ENCODE measurements at regions not wholly inside any gene's neighbourhood (a gene's known extent, or its start where the extent isn't known, plus 50 kb on each side); places are given as distances from the start of the nearest gene placed in this dataset.
"Not testable (repeated sequence)": the region's sequence is repeated elsewhere in the genome, so short reads cannot be mapped to it uniquely, and the experiment has no call there.

- peaks cover 3% of the 10 kb centered on the region for H3K9me3 ChIP-seq (ENCODE audit: control insufficient read depth, low read length)
- 89 to 91% methylated on average over 4 of the region's 4 CpGs for WGBS, 2 experiments
- no peaks in the 10 kb centered on the region for H3K27me3 ChIP-seq (ENCODE audit: control insufficient read depth, insufficient read depth, low read length, poor library complexity, severe bottlenecking)
- H3K4me3 ChIP-seq (ENCODE audit: insufficient read depth, low read depth, low read length) = no peak overlapping the region
- no peak overlapping the region for H3K27ac ChIP-seq (ENCODE audit: insufficient read depth, low read depth, low read length, poor library complexity, severe bottlenecking)
- no peaks in the 10 kb centered on the region for H3K4me1 ChIP-seq (ENCODE audit: control insufficient read depth, insufficient read depth, low read length)
- H3K36me3 ChIP-seq (ENCODE audit: control insufficient read depth, insufficient read depth, low read length) = no peaks in the 10 kb centered on the region
Observed at GRCh38 chr3:107153981-107154380, 223.3 kb upstream of the CCDC54 start.

GRCh38 chr3:107172411-107172810 lies 204.8 kb upstream of the CCDC54 start:
- Histone ChIP-seq H3K9me3 (ENCODE audit: control insufficient read depth, low read length) (no peaks in the 10 kb centered on the region), H3K36me3 (ENCODE audit: control insufficient read depth, insufficient read depth, low read length) (no peaks in the 10 kb centered on the region), H3K4me3 (ENCODE audit: insufficient read depth, low read depth, low read length) (no peak overlapping the region), H3K27ac (ENCODE audit: insufficient read depth, low read depth, low read length, poor library complexity, severe bottlenecking) (no peak overlapping the region), H3K27me3 (ENCODE audit: control insufficient read depth, insufficient read depth, low read length, poor library complexity, severe bottlenecking) (no peaks in the 10 kb centered on the region), H3K4me1 (ENCODE audit: control insufficient read depth, insufficient read depth, low read length) (no peaks in the 10 kb centered on the region)
- 78 to 100% methylated on average over 1 of the region's 1 CpG for WGBS, 2 experiments

DNA sequence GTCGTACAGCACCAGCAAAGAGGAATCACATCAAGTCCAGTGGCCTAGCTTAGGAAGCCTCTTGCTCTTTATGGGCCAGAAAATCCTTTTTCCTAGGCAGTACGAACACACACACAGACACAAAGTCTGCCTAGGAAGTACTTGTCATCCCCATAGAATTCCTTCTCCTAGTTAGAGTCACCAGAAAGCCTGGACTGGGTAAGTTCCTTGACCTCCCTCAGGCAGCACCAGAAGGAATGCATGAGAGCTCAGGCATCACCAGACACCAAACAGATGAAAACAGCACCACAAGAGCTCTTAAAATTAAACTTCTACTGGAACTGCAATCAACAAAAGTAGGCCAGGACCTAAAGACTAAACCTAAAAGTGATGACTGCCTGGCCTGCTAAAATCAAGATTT lies 192.9 kb upstream of the CCDC54 start:
- Histone ChIP-seq H3K9me3 (ENCODE audit: control insufficient read depth, low read length) (no peaks in the 10 kb centered on the region), H3K27ac (ENCODE audit: insufficient read depth, low read depth, low read length, poor library complexity, severe bottlenecking) (no peak overlapping the region), H3K36me3 (ENCODE audit: control insufficient read depth, insufficient read depth, low read length) (no peaks in the 10 kb centered on the region), H3K4me3 (ENCODE audit: insufficient read depth, low read depth, low read length) (no peak overlapping the region), H3K27me3 (ENCODE audit: control insufficient read depth, insufficient read depth, low read length, poor library complexity, severe bottlenecking) (no peaks in the 10 kb centered on the region), H3K4me1 (ENCODE audit: control insufficient read depth, insufficient read depth, low read length) (no peaks in the 10 kb centered on the region)
- WGBS, 2 experiments = 87 to 89% methylated on average over 2 of the region's 2 CpGs

- H3K4me1 ChIP-seq (ENCODE audit: control insufficient read depth, insufficient read depth, low read length) = no peaks in the 10 kb centered on the region
- H3K4me3 ChIP-seq (ENCODE audit: insufficient read depth, low read depth, low read length) = no peak overlapping the region
- no peak overlapping the region for H3K27ac ChIP-seq (ENCODE audit: insufficient read depth, low read depth, low read length, poor library complexity, severe bottlenecking)
- no peaks in the 10 kb centered on the region for H3K27me3 ChIP-seq (ENCODE audit: control insufficient read depth, insufficient read depth, low read length, poor library complexity, severe bottlenecking)
- no peaks in the 10 kb centered on the region for H3K9me3 ChIP-seq (ENCODE audit: control insufficient read depth, low read length)
- 96% methylated on average over 2 of the region's 2 CpGs; no CpG with 5 or more reads in 1 of the 2 experiments for WGBS, 2 experiments
- H3K36me3 ChIP-seq (ENCODE audit: control insufficient read depth, insufficient read depth, low read length) = no peaks in the 10 kb centered on the region
Observed at GRCh38 chr3:107188262-107188661, 189.0 kb upstream of the CCDC54 start.

GRCh38 chr3:107189158-107189791 lies 188.0 kb upstream of the CCDC54 start:
- Histone ChIP-seq H3K27me3 (ENCODE audit: control insufficient read depth, insufficient read depth, low read length, poor library complexity, severe bottlenecking) (no peaks in the 10 kb centered on the region), H3K4me1 (ENCODE audit: control insufficient read depth, insufficient read depth, low read length) (no peaks in the 10 kb centered on the region), H3K4me3 (ENCODE audit: insufficient read depth, low read depth, low read length) (no peak overlapping the region), H3K36me3 (ENCODE audit: control insufficient read depth, insufficient read depth, low read length) (no peaks in the 10 kb centered on the region), H3K9me3 (ENCODE audit: control insufficient read depth, low read length) (no peaks in the 10 kb centered on the region), H3K27ac (ENCODE audit: insufficient read depth, low read depth, low read length, poor library complexity, severe bottlenecking) (no peak overlapping the region)
- WGBS, 2 experiments = 94% methylated on average over 2 of the region's 2 CpGs

- Histone ChIP-seq H3K27ac (ENCODE audit: insufficient read depth, low read depth, low read length, poor library complexity, severe bottlenecking) (no peak overlapping the region), H3K9me3 (ENCODE audit: control insufficient read depth, low read length) (no peaks in the 10 kb centered on the region), H3K36me3 (ENCODE audit: control insufficient read depth, insufficient read depth, low read length) (no peaks in the 10 kb centered on the region), H3K27me3 (ENCODE audit: control insufficient read depth, insufficient read depth, low read length, poor library complexity, severe bottlenecking) (no peaks in the 10 kb centered on the region), H3K4me3 (ENCODE audit: insufficient read depth, low read depth, low read length) (no peak overlapping the region), H3K4me1 (ENCODE audit: control insufficient read depth, insufficient read depth, low read length) (no peaks in the 10 kb centered on the region)
- WGBS, 2 experiments = no CpG with 5 or more reads among the region's 1 CpG
Observed at GRCh38 chr3:107193116-107193515, 184.1 kb upstream of the CCDC54 start.

GRCh38 chr3:107198581-107199181 lies 178.6 kb upstream of the CCDC54 start:
- WGBS, 2 experiments = 88 to 90% methylated on average over 9 of the region's 9 CpGs
- Histone ChIP-seq H3K27me3 (ENCODE audit: control insufficient read depth, insufficient read depth, low read length, poor library complexity, severe bottlenecking) (no peaks in the 10 kb centered on the region), H3K4me3 (ENCODE audit: insufficient read depth, low read depth, low read length) (no peak overlapping the region), H3K4me1 (ENCODE audit: control insufficient read depth, insufficient read depth, low read length) (peaks cover 3% of the 10 kb centered on the region), H3K36me3 (ENCODE audit: control insufficient read depth, insufficient read depth, low read length) (no peaks in the 10 kb centered on the region), H3K27ac (ENCODE audit: insufficient read depth, low read depth, low read length, poor library complexity, severe bottlenecking) (no peak overlapping the region), H3K9me3 (ENCODE audit: control insufficient read depth, low read length) (no peaks in the 10 kb centered on the region)

GRCh38 chr3:107201146-107201545 lies 176.1 kb upstream of the CCDC54 start:
- Histone ChIP-seq H3K27ac (ENCODE audit: insufficient read depth, low read depth, low read length, poor library complexity, severe bottlenecking) (no peak overlapping the region), H3K36me3 (ENCODE audit: control insufficient read depth, insufficient read depth, low read length) (no peaks in the 10 kb centered on the region), H3K4me1 (ENCODE audit: control insufficient read depth, insufficient read depth, low read length) (peaks cover 3% of the 10 kb centered on the region), H3K4me3 (ENCODE audit: insufficient read depth, low read depth, low read length) (no peak overlapping the region), H3K9me3 (ENCODE audit: control insufficient read depth, low read length) (no peaks in the 10 kb centered on the region), H3K27me3 (ENCODE audit: control insufficient read depth, insufficient read depth, low read length, poor library complexity, severe bottlenecking) (no peaks in the 10 kb centered on the region)
- WGBS, 2 experiments = 92 to 100% methylated on average over 1 of the region's 1 CpG

DNA sequence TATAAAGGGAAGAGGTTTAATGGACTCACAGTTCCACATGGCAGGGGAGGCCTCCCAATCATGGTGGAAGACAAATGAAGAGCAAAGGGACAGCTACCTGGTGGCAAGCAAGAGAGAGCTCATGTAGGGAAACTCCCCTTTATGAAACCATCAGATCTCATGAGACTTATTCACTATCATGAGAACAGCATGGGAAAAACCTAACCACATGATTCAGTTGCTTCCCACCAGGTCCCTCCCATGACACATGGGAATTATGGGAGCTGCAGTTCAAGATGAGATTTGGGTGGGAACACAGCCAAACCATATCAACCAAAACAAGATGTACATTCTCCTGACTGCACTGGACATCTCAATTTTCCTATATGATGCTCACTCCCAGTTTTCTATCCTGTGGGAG lies 174.4 kb upstream of the CCDC54 start:
- not testable (repeated sequence) for H3K4me3 ChIP-seq (ENCODE audit: insufficient read depth, low read depth, low read length); H3K27ac ChIP-seq (ENCODE audit: insufficient read depth, low read depth, low read length, poor library complexity, severe bottlenecking); H3K9me3 ChIP-seq (ENCODE audit: control insufficient read depth, low read length); H3K4me1 ChIP-seq (ENCODE audit: control insufficient read depth, insufficient read depth, low read length); H3K27me3 ChIP-seq (ENCODE audit: control insufficient read depth, insufficient read depth, low read length, poor library complexity, severe bottlenecking); H3K36me3 ChIP-seq (ENCODE audit: control insufficient read depth, insufficient read depth, low read length)

DNA sequence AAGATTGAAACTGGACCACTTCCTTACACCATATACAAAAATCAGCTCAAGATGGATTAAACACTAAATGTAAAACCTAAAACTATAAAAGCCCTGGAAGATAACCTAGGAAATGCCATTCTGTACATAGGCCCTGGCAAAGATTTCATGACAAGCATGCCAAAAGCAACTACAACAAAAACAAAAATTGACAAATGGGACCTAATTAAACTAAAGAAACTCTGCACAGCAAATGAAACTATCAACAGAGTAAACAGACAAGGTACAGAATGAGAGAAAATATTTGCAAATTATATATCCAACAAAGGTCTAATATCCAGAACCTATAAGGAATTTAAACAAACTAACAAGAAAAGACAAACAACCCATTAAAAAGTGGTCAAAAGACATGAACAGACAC lies 173.1 kb upstream of the CCDC54 start:
- no peaks in the 10 kb centered on the region for H3K9me3 ChIP-seq (ENCODE audit: control insufficient read depth, low read length)
- no peaks in the 10 kb centered on the region for H3K27me3 ChIP-seq (ENCODE audit: control insufficient read depth, insufficient read depth, low read length, poor library complexity, severe bottlenecking)
- H3K4me1 ChIP-seq (ENCODE audit: control insufficient read depth, insufficient read depth, low read length) = peaks cover 10% of the 10 kb centered on the region
- H3K4me3 ChIP-seq (ENCODE audit: insufficient read depth, low read depth, low read length) = no peak overlapping the region
- H3K27ac ChIP-seq (ENCODE audit: insufficient read depth, low read depth, low read length, poor library complexity, severe bottlenecking) = no peak overlapping the region
- H3K36me3 ChIP-seq (ENCODE audit: control insufficient read depth, insufficient read depth, low read length) = no peaks in the 10 kb centered on the region

DNA sequence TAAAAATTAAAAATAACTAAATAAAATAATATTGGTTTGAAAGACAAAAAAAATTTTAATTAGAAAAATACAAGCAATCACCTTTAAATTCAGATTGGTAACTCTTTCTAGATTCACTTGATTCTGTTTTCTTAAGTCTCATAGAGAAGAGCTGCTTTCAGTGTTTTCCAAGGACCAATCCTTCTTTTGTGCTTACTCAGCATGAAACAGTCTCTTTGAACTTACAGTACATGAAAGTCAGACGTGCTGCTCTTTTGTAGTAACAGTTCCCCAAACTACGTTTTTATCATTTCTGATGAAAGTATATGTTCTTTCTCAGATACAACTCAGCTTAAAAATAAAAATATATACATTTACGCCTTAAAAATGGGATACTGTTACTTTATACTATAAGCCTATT lies 171.9 kb upstream of the CCDC54 start:
- no peak overlapping the region for H3K4me3 ChIP-seq (ENCODE audit: insufficient read depth, low read depth, low read length)
- H3K36me3 ChIP-seq (ENCODE audit: control insufficient read depth, insufficient read depth, low read length) = no peaks in the 10 kb centered on the region
- no peaks in the 10 kb centered on the region for H3K9me3 ChIP-seq (ENCODE audit: control insufficient read depth, low read length)
- peaks cover 10% of the 10 kb centered on the region for H3K4me1 ChIP-seq (ENCODE audit: control insufficient read depth, insufficient read depth, low read length)
- no peaks in the 10 kb centered on the region for H3K27me3 ChIP-seq (ENCODE audit: control insufficient read depth, insufficient read depth, low read length, poor library complexity, severe bottlenecking)
- 14 to 25% methylated on average over 1 to 2 of the region's 3 CpGs for WGBS, 2 experiments
- no peak overlapping the region for H3K27ac ChIP-seq (ENCODE audit: insufficient read depth, low read depth, low read length, poor library complexity, severe bottlenecking)
